ENCODE measurements at regions not wholly inside any gene's neighbourhood (a gene's known extent, or its start where the extent isn't known, plus 50 kb on each side); places are given as distances from the start of the nearest gene placed in this dataset.

DNA sequence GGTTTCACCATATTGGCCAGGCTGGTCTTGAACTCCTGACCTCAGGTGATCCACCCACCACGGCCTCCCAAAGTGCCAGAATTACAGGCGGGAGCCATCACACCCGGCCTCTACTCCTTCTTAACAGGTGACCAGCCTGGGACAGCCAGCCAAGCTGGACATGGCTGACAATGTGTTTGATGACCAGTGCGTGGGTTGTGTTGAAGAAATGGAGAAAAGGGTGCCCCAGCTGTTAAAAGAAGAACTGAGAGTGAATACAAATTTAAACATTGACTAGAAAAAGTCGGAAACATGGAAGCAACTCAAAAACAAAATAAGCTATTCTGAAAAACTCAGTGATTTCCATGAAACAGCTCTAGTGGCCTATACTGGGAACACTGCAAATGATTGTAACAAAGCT lies 86.5 kb upstream of the CLPB start:
- H3K23me2 ChIP-seq (ENCODE audit: low read depth, low read length) = no peaks in the 10 kb centered on the region; the same call in 1 of the 2 replicates
- H3K79me2 ChIP-seq (ENCODE audit: control insufficient read depth in 1 of 2, insufficient read depth in 2 of 2, low read length in 2 of 2) = no peaks in the 10 kb centered on the region
- no peak overlapping the region for H2BK15ac ChIP-seq (ENCODE audit: low read length)
- no peak overlapping the region for H3K23ac ChIP-seq (ENCODE audit: insufficient read length)
- 95% methylated on average over 5 of the region's 5 CpGs; no CpG with 5 or more reads in 1 of the 2 experiments for WGBS, 2 experiments (ENCODE audit: extremely low coverage in 1 of 2, insufficient coverage in 1 of 2, insufficient read length in 1 of 2, insufficient replicate concordance in 2 of 2, low coverage in 1 of 2, low lambda C conversion rate in 2 of 2, missing lambda C conversion rate in 1 of 2)
- H4K8ac ChIP-seq (ENCODE audit: extremely low read depth, insufficient read depth, low read length) = no peak overlapping the region
- no peak overlapping the region for H4K91ac ChIP-seq (replicated peaks; ENCODE audit: insufficient read length, low read length)
- no peak overlapping the region for H3K4ac ChIP-seq (replicated peaks; ENCODE audit: insufficient read length, low read depth, low read length)
- no peak overlapping the region for H3K9ac ChIP-seq (replicated peaks in 1 of 4; ENCODE audit: extremely low read depth in 1 of 4, low read depth in 3 of 4, low read length in 3 of 4)
- H3K79me1 ChIP-seq (ENCODE audit: low read depth, low read length) = no peaks in the 10 kb centered on the region
- ChIA-PET CTCF (ENCODE audit: partially characterized antibody) (interaction anchor here (1.0 to 1.8 kb wide), 5 partner anchors 14 to 66 kb away, joined by 3 to 6 read pairs (median 5); no protein-coding TSS in a partner anchor), POLR2A (ENCODE audit: partially characterized antibody) (no interaction called here)
- H2BK20ac ChIP-seq (ENCODE audit: low read length) = no peak overlapping the region
- H4K5ac ChIP-seq (ENCODE audit: insufficient read length, low read depth, low read length) = no peak overlapping the region
- H3K9me3 ChIP-seq (ENCODE audit: insufficient read depth in 2 of 2, low read depth in 1 of 2, low read length in 1 of 2) = no peaks in the 10 kb centered on the region
- H2AK5ac ChIP-seq (ENCODE audit: low read depth, low read length) = no peak overlapping the region
- no peak overlapping the region for H3K56ac ChIP-seq (replicated peaks; ENCODE audit: insufficient read length, low read depth, low read length)
- no peak overlapping the region for H2BK120ac ChIP-seq (replicated peaks; ENCODE audit: low read depth, low read length)
- H3K18ac ChIP-seq (ENCODE audit: extremely low read depth, low read length) = no peak overlapping the region
- H2BK5ac ChIP-seq (ENCODE audit: low read depth, low read length) = no peak overlapping the region
- no peaks in the 10 kb centered on the region; a peak in 1 of 7 replicates for H3K27me3 ChIP-seq (replicated peaks in 1 of 4; ENCODE audit: control insufficient read depth in 3 of 4, extremely low read depth in 1 of 4, insufficient read depth in 3 of 4, low read length in 3 of 4)
- H2AFZ ChIP-seq (ENCODE audit: low read length) = no peak overlapping the region
- no peaks in the 10 kb centered on the region for H3K36me3 ChIP-seq (ENCODE audit: control insufficient read depth in 2 of 4, insufficient read depth in 4 of 4, low read length in 3 of 4)
- no peaks in the 10 kb centered on the region for H3K4me1 ChIP-seq (replicated peaks in 1 of 4; ENCODE audit: control insufficient read depth in 3 of 4, insufficient read depth in 4 of 4, low read length in 3 of 4)
- H2BK12ac ChIP-seq (ENCODE audit: low read depth, low read length) = no peak overlapping the region
- H4K20me1 ChIP-seq (replicated peaks in 1 of 2; ENCODE audit: control insufficient read depth in 1 of 2, insufficient read depth in 2 of 2, low read length in 2 of 2) = no peaks in the 10 kb centered on the region
- no peak overlapping the region for H3K27ac ChIP-seq (ENCODE audit: low read depth, low read length)
- no peak overlapping the region for H3K4me3 ChIP-seq (ENCODE audit: extremely low read depth in 1 of 4, insufficient read depth in 2 of 4, low read depth in 3 of 4, low read length in 4 of 4)
- FAIRE-seq = no peak
- no peak overlapping the region for H3K14ac ChIP-seq (ENCODE audit: insufficient read length)
- DNase-seq (ENCODE audit: low read depth in 1 of 2, low spot score in 2 of 2) = no peak
- no peak overlapping the region for H3K4me2 ChIP-seq (ENCODE audit: insufficient read depth in 1 of 2, low read depth in 2 of 2, low read length in 2 of 2)
- TF ChIP-seq KDM4A (IDR thresholded peaks at IDR 0.05; ENCODE audit: low read depth, low read length, severe bottlenecking) (no peak), RNF2 (IDR thresholded peaks at IDR 0.05; ENCODE audit: borderline replicate concordance, low read depth, low read length, missing control alignments, poor library complexity, severe bottlenecking) (no peak), CREB1 (IDR thresholded peaks at IDR 0.05) (no peak), CEBPB (IDR thresholded peaks at IDR 0.05; ENCODE audit: low read depth, low read length) (no peak), KDM5A (IDR thresholded peaks at IDR 0.05; ENCODE audit: low read length) (no peak), JUN (IDR thresholded peaks at IDR 0.05; ENCODE audit: low read depth, low read length) (no peak), ZNF274 (IDR thresholded peaks at IDR 0.05; ENCODE audit: borderline replicate concordance, extremely low read depth, low read length) (no peak), TCF12 (IDR thresholded peaks at IDR 0.05; ENCODE audit: low read depth, low read length) (no peak), TAF7 (optimal IDR thresholded peaks at IDR 0.05; ENCODE audit: borderline replicate concordance, low read depth, low read length) (no peak), SP1 (IDR thresholded peaks at IDR 0.05; ENCODE audit: low read depth, low read length) (no peak), SP4 (IDR thresholded peaks at IDR 0.05; ENCODE audit: low read length) (no peak), CHD1 (IDR thresholded peaks at IDR 0.05; ENCODE audit: low read depth, low read length) (no peak)
- TF ChIP-seq, protein P1, sequence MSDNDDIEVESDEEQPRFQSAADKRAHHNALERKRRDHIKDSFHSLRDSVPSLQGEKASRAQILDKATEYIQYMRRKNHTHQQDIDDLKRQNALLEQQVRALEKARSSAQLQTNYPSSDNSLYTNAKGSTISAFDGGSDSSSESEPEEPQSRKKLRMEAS (IDR thresholded peaks at IDR 0.05) = no peak
- TF ChIP-seq, protein P2, sequence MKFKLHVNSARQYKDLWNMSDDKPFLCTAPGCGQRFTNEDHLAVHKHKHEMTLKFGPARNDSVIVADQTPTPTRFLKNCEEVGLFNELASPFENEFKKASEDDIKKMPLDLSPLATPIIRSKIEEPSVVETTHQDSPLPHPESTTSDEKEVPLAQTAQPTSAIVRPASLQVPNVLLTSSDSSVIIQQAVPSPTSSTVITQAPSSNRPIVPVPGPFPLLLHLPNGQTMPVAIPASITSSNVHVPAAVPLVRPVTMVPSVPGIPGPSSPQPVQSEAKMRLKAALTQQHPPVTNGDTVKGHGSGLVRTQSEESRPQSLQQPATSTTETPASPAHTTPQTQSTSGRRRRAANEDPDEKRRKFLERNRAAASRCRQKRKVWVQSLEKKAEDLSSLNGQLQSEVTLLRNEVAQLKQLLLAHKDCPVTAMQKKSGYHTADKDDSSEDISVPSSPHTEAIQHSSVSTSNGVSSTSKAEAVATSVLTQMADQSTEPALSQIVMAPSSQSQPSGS (IDR thresholded peaks at IDR 0.05; ENCODE audit: low read length) = no peak

Measured in H1 (cell line).